ENCODE measurements at regions not wholly inside any gene's neighbourhood (a gene's known extent, or its start where the extent isn't known, plus 50 kb on each side); places are given as distances from the start of the nearest gene placed in this dataset.

GRCh38 chrX:9127986-9128385 lies 94.1 kb upstream of the FAM9B start:
- Histone ChIP-seq H3K4me1 (ENCODE audit: control insufficient read depth in 1 of 2, insufficient read depth in 2 of 2, low read length in 2 of 2) (no peaks in the 10 kb centered on the region), H3K27ac (ENCODE audit: low read depth, low read length) (no peak overlapping the region), H3K9ac (ENCODE audit: low read depth in 1 of 2, low read length in 2 of 2) (no peak overlapping the region), H3K27me3 (ENCODE audit: control insufficient read depth in 1 of 2, insufficient read depth in 2 of 2, low read length in 2 of 2) (no peaks in the 10 kb centered on the region), H3K36me3 (ENCODE audit: control insufficient read depth in 1 of 2, insufficient read depth in 2 of 2, low read length in 2 of 2) (no peaks in the 10 kb centered on the region), H3K4me3 (ENCODE audit: low read depth in 1 of 2, low read length in 2 of 2) (no peak overlapping the region), H3K9me3 (ENCODE audit: control insufficient read depth in 1 of 2, low read length in 2 of 2) (no peaks in the 10 kb centered on the region)

GRCh38 chrX:9130031-9130430 lies 96.1 kb upstream of the FAM9B start:
- no peak overlapping the region for H3K9ac ChIP-seq (ENCODE audit: low read depth in 1 of 2, low read length in 2 of 2)
- H3K36me3 ChIP-seq (ENCODE audit: control insufficient read depth in 1 of 2, insufficient read depth in 2 of 2, low read length in 2 of 2) = no peaks in the 10 kb centered on the region
- H3K4me3 ChIP-seq (ENCODE audit: low read depth in 1 of 2, low read length in 2 of 2) = no peak overlapping the region
- no peaks in the 10 kb centered on the region for H3K27me3 ChIP-seq (ENCODE audit: control insufficient read depth in 1 of 2, insufficient read depth in 2 of 2, low read length in 2 of 2)
- H3K9me3 ChIP-seq (ENCODE audit: control insufficient read depth in 1 of 2, low read length in 2 of 2) = no peaks in the 10 kb centered on the region
- H3K4me1 ChIP-seq (ENCODE audit: control insufficient read depth in 1 of 2, insufficient read depth in 2 of 2, low read length in 2 of 2) = no peaks in the 10 kb centered on the region
- no peak overlapping the region for H3K27ac ChIP-seq (ENCODE audit: low read depth, low read length)

GRCh38 chrX:9131066-9131465 lies 97.1 kb upstream of the FAM9B start:
- Histone ChIP-seq H3K4me3 (ENCODE audit: low read depth in 1 of 2, low read length in 2 of 2) (no peak overlapping the region), H3K9me3 (ENCODE audit: control insufficient read depth in 1 of 2, low read length in 2 of 2) (no peaks in the 10 kb centered on the region), H3K27ac (ENCODE audit: low read depth, low read length) (no peak overlapping the region), H3K9ac (ENCODE audit: low read depth in 1 of 2, low read length in 2 of 2) (no peak overlapping the region), H3K4me1 (ENCODE audit: control insufficient read depth in 1 of 2, insufficient read depth in 2 of 2, low read length in 2 of 2) (no peaks in the 10 kb centered on the region), H3K27me3 (ENCODE audit: control insufficient read depth in 1 of 2, insufficient read depth in 2 of 2, low read length in 2 of 2) (no peaks in the 10 kb centered on the region), H3K36me3 (ENCODE audit: control insufficient read depth in 1 of 2, insufficient read depth in 2 of 2, low read length in 2 of 2) (no peaks in the 10 kb centered on the region)

- H3K9me3 ChIP-seq (ENCODE audit: control insufficient read depth in 1 of 2, low read length in 2 of 2) = no peaks in the 10 kb centered on the region
- no peak overlapping the region for H3K9ac ChIP-seq (ENCODE audit: low read depth in 1 of 2, low read length in 2 of 2)
- H3K27me3 ChIP-seq (ENCODE audit: control insufficient read depth in 1 of 2, insufficient read depth in 2 of 2, low read length in 2 of 2) = no peaks in the 10 kb centered on the region
- no peaks in the 10 kb centered on the region for H3K4me1 ChIP-seq (ENCODE audit: control insufficient read depth in 1 of 2, insufficient read depth in 2 of 2, low read length in 2 of 2)
- H3K36me3 ChIP-seq (ENCODE audit: control insufficient read depth in 1 of 2, insufficient read depth in 2 of 2, low read length in 2 of 2) = no peaks in the 10 kb centered on the region
- H3K27ac ChIP-seq (ENCODE audit: low read depth, low read length) = no peak overlapping the region
- H3K4me3 ChIP-seq (ENCODE audit: low read depth in 1 of 2, low read length in 2 of 2) = no peak overlapping the region
Measured at GRCh38 chrX:9132036-9132638, 98.2 kb upstream of the FAM9B start.

- H3K36me3 ChIP-seq (ENCODE audit: control insufficient read depth in 1 of 2, insufficient read depth in 2 of 2, low read length in 2 of 2) = no peaks in the 10 kb centered on the region
- H3K27ac ChIP-seq (ENCODE audit: low read depth, low read length) = no peak overlapping the region
- no peaks in the 10 kb centered on the region for H3K4me1 ChIP-seq (ENCODE audit: control insufficient read depth in 1 of 2, insufficient read depth in 2 of 2, low read length in 2 of 2)
- H3K4me3 ChIP-seq (ENCODE audit: low read depth in 1 of 2, low read length in 2 of 2) = no peak overlapping the region
- H3K27me3 ChIP-seq (ENCODE audit: control insufficient read depth in 1 of 2, insufficient read depth in 2 of 2, low read length in 2 of 2) = no peaks in the 10 kb centered on the region
- no peak overlapping the region for H3K9ac ChIP-seq (ENCODE audit: low read depth in 1 of 2, low read length in 2 of 2)
- H3K9me3 ChIP-seq (ENCODE audit: control insufficient read depth in 1 of 2, low read length in 2 of 2) = no peaks in the 10 kb centered on the region
Measured at GRCh38 chrX:9133426-9133825, 99.5 kb upstream of the FAM9B start.

GRCh38 chrX:9134366-9134765 lies 100.4 kb upstream of the FAM9B start:
- no peaks in the 10 kb centered on the region for H3K27me3 ChIP-seq (ENCODE audit: control insufficient read depth in 1 of 2, insufficient read depth in 2 of 2, low read length in 2 of 2)
- no peak overlapping the region for H3K4me3 ChIP-seq (ENCODE audit: low read depth in 1 of 2, low read length in 2 of 2)
- H3K27ac ChIP-seq (ENCODE audit: low read depth, low read length) = no peak overlapping the region

GRCh38 chrX:9135901-9136510 lies 102.1 kb upstream of the FAM9B start:
- Histone ChIP-seq H3K9ac (ENCODE audit: low read depth in 1 of 2, low read length in 2 of 2) (no peak overlapping the region), H3K4me1 (ENCODE audit: control insufficient read depth in 1 of 2, insufficient read depth in 2 of 2, low read length in 2 of 2) (no peaks in the 10 kb centered on the region), H3K27me3 (ENCODE audit: control insufficient read depth in 1 of 2, insufficient read depth in 2 of 2, low read length in 2 of 2) (no peaks in the 10 kb centered on the region), H3K4me3 (ENCODE audit: low read depth in 1 of 2, low read length in 2 of 2) (no peak overlapping the region), H3K27ac (ENCODE audit: low read depth, low read length) (no peak overlapping the region), H3K36me3 (ENCODE audit: control insufficient read depth in 1 of 2, insufficient read depth in 2 of 2, low read length in 2 of 2) (no peaks in the 10 kb centered on the region), H3K9me3 (ENCODE audit: control insufficient read depth in 1 of 2, low read length in 2 of 2) (no peaks in the 10 kb centered on the region)

More at GRCh38 chrX:9134366-9134765, 100.4 kb upstream of the FAM9B start:
- H3K36me3 ChIP-seq (ENCODE audit: control insufficient read depth in 1 of 2, insufficient read depth in 2 of 2, low read length in 2 of 2) = no peaks in the 10 kb centered on the region
- no peak overlapping the region for H3K9ac ChIP-seq (ENCODE audit: low read depth in 1 of 2, low read length in 2 of 2)
- H3K4me1 ChIP-seq (ENCODE audit: control insufficient read depth in 1 of 2, insufficient read depth in 2 of 2, low read length in 2 of 2) = no peaks in the 10 kb centered on the region
- no peaks in the 10 kb centered on the region for H3K9me3 ChIP-seq (ENCODE audit: control insufficient read depth in 1 of 2, low read length in 2 of 2)

GRCh38 chrX:9137152-9137551 lies 103.2 kb upstream of the FAM9B start:
- Histone ChIP-seq H3K4me3 (ENCODE audit: low read depth in 1 of 2, low read length in 2 of 2) (no peak overlapping the region), H3K9me3 (ENCODE audit: control insufficient read depth in 1 of 2, low read length in 2 of 2) (no peaks in the 10 kb centered on the region), H3K27me3 (ENCODE audit: control insufficient read depth in 1 of 2, insufficient read depth in 2 of 2, low read length in 2 of 2) (no peaks in the 10 kb centered on the region), H3K9ac (ENCODE audit: low read depth in 1 of 2, low read length in 2 of 2) (no peak overlapping the region), H3K36me3 (ENCODE audit: control insufficient read depth in 1 of 2, insufficient read depth in 2 of 2, low read length in 2 of 2) (no peaks in the 10 kb centered on the region), H3K4me1 (ENCODE audit: control insufficient read depth in 1 of 2, insufficient read depth in 2 of 2, low read length in 2 of 2) (no peaks in the 10 kb centered on the region), H3K27ac (ENCODE audit: low read depth, low read length) (no peak overlapping the region)

GRCh38 chrX:9141496-9141895 lies 107.6 kb upstream of the FAM9B start:
- Histone ChIP-seq H3K9ac (ENCODE audit: low read depth in 1 of 2, low read length in 2 of 2) (no peak overlapping the region), H3K36me3 (ENCODE audit: control insufficient read depth in 1 of 2, insufficient read depth in 2 of 2, low read length in 2 of 2) (no peaks in the 10 kb centered on the region), H3K27me3 (ENCODE audit: control insufficient read depth in 1 of 2, insufficient read depth in 2 of 2, low read length in 2 of 2) (no peaks in the 10 kb centered on the region), H3K4me1 (ENCODE audit: control insufficient read depth in 1 of 2, insufficient read depth in 2 of 2, low read length in 2 of 2) (no peaks in the 10 kb centered on the region), H3K4me3 (ENCODE audit: low read depth in 1 of 2, low read length in 2 of 2) (no peak overlapping the region), H3K9me3 (ENCODE audit: control insufficient read depth in 1 of 2, low read length in 2 of 2) (no peaks in the 10 kb centered on the region), H3K27ac (ENCODE audit: low read depth, low read length) (no peak overlapping the region)

GRCh38 chrX:9144701-9145241 lies 110.8 kb upstream of the FAM9B start:
- Histone ChIP-seq H3K4me3 (ENCODE audit: low read depth in 1 of 2, low read length in 2 of 2) (no peak overlapping the region), H3K9ac (ENCODE audit: low read depth in 1 of 2, low read length in 2 of 2) (no peak overlapping the region), H3K9me3 (ENCODE audit: control insufficient read depth in 1 of 2, low read length in 2 of 2) (no peaks in the 10 kb centered on the region), H3K36me3 (ENCODE audit: control insufficient read depth in 1 of 2, insufficient read depth in 2 of 2, low read length in 2 of 2) (no peaks in the 10 kb centered on the region), H3K4me1 (ENCODE audit: control insufficient read depth in 1 of 2, insufficient read depth in 2 of 2, low read length in 2 of 2) (no peaks in the 10 kb centered on the region), H3K27me3 (ENCODE audit: control insufficient read depth in 1 of 2, insufficient read depth in 2 of 2, low read length in 2 of 2) (no peaks in the 10 kb centered on the region), H3K27ac (ENCODE audit: low read depth, low read length) (no peak overlapping the region)

All from duodenal mucosa (tissue), 2 donors.